ENCODE measurements at regions not wholly inside any gene's neighbourhood (a gene's known extent, or its start where the extent isn't known, plus 50 kb on each side); places are given as distances from the start of the nearest gene placed in this dataset.
"Not testable (repeated sequence)": the region's sequence is repeated elsewhere in the genome, so short reads cannot be mapped to it uniquely, and the experiment has no call there.

DNA sequence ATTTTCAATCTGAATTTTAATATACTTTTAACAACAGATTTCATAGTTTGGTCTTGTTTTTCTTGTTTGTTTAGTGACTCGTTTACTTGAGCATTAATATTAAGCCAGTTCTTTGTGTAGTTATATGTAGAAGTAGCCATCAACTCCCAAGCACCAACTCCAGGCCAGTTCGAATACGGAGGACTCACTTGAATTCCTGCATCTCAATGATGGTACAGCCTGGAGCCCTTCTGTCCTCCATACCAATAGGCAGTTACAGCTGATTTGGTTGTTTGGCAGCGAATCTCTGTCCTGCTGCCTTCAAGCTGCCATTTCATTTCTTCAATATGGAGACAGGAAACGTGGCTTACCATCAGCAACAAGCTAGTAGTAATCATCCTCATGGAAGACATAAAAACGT lies 118.5 kb upstream of the ZNF658 start:
- DNase-seq; H3K36me3 ChIP-seq (ENCODE audit: control insufficient read depth in 1 of 2, insufficient read depth in 2 of 2, low read length in 1 of 2); H3K27me3 ChIP-seq (ENCODE audit: control insufficient read depth in 1 of 2, insufficient read depth in 2 of 2, low read length in 1 of 2); intact Hi-C loops (cut with DNase I); H3K4me1 ChIP-seq (ENCODE audit: control insufficient read depth in 1 of 2, insufficient read depth in 2 of 2, low read length in 2 of 2); H3K27ac ChIP-seq (ENCODE audit: low read depth in 1 of 2, low read length in 2 of 2); ATAC-seq (ENCODE audit: low FRiP score); H3K9me3 ChIP-seq (ENCODE audit: control insufficient read depth, low read length); H3K4me3 ChIP-seq (ENCODE audit: low read length in 2 of 2): not testable (repeated sequence)
- 78 to 87% methylated on average over 3 of the region's 6 CpGs for WGBS, 2 donors

DNA sequence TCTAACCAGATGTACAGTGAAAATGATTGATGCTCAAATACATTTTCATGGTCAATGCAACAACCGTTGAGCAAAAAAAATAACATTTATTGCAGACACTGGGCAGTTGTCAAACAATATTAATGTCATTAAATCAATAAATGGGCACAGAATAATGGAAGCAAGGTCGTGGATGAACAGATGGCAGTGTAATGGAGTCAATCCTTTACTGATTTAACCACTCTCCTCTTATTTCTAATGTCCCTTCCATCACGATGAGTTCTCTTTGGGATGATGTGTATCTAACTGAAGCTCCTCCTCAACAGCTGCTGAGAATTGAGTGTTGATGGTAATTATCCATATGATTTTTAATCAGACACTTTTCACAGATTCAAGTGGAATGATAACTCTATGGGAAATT lies 114.9 kb upstream of the ZNF658 start:
- WGBS, 2 donors, result 72 to 75% methylated on average over 3 of the region's 3 CpGs
- H3K4me3 ChIP-seq (ENCODE audit: low read length in 2 of 2); H3K27me3 ChIP-seq (ENCODE audit: control insufficient read depth in 1 of 2, insufficient read depth in 2 of 2, low read length in 1 of 2); H3K9me3 ChIP-seq (ENCODE audit: control insufficient read depth, low read length); intact Hi-C loops (cut with DNase I); ATAC-seq (ENCODE audit: low FRiP score); H3K27ac ChIP-seq (ENCODE audit: low read depth in 1 of 2, low read length in 2 of 2); DNase-seq; H3K4me1 ChIP-seq (ENCODE audit: control insufficient read depth in 1 of 2, insufficient read depth in 2 of 2, low read length in 2 of 2); H3K36me3 ChIP-seq (ENCODE audit: control insufficient read depth in 1 of 2, insufficient read depth in 2 of 2, low read length in 1 of 2): not testable (repeated sequence)

DNA sequence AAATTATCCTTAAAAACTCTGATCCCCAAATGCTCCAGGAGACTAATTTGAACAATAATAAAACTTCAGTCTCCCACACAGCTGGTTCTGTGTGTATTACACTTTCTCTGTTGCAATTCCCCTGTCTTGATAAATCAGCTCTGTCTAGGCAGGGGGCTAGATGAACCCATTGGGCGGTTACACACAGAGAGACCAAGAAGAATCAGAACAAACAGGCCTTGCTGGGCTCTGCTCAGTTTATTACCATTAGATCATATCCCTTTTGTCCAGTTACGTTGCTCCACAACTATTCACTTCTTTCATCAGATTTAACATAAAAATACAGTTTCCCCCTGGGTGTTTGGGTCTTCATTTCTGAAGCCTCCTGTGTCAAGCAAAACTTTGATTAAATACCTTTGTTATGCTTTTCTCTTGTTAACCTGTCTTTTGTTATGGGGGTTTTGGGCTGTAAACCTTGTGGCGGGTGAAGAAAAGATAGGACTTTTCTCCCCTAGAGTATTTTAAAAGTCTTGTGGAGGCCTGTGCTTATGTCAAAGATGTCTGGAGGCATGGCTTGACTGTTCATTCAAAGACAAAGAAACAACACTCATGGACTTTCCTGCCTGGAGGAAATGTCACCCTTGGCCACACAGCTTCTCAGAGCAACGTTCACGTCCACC lies 109.3 kb upstream of the ZNF658 start:
- H3K36me3 ChIP-seq (ENCODE audit: control insufficient read depth in 1 of 2, insufficient read depth in 2 of 2, low read length in 1 of 2); H3K4me3 ChIP-seq (ENCODE audit: low read length in 2 of 2); ATAC-seq (ENCODE audit: low FRiP score); H3K4me1 ChIP-seq (ENCODE audit: control insufficient read depth in 1 of 2, insufficient read depth in 2 of 2, low read length in 2 of 2); H3K27ac ChIP-seq (ENCODE audit: low read depth in 1 of 2, low read length in 2 of 2); H3K9me3 ChIP-seq (ENCODE audit: control insufficient read depth, low read length); H3K27me3 ChIP-seq (ENCODE audit: control insufficient read depth in 1 of 2, insufficient read depth in 2 of 2, low read length in 1 of 2); intact Hi-C loops (cut with DNase I); DNase-seq: not testable (repeated sequence)
- 92 to 100% methylated on average over 1 of the region's 5 CpGs for WGBS, 2 donors

DNA sequence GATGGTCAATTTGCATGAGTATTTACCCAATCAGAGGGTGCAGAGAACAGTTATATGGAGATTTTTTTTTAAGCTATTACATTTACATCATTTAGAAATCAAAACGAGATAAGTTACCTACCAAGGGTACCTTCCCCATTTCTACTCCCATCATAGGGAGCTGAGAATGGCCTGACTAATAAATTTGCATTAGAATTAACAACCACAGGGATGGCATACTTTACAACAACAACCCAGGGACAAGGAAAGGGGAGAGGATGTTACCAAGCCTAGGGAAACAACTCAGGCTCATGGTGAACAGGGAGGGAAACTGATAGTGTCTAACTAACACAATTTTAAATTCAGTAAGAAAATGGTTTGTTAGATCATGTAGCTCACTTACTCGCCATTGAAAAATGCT lies 105.8 kb upstream of the ZNF658 start:
- ATAC-seq (ENCODE audit: low FRiP score); H3K4me3 ChIP-seq (ENCODE audit: low read length in 2 of 2); H3K9me3 ChIP-seq (ENCODE audit: control insufficient read depth, low read length); DNase-seq; H3K36me3 ChIP-seq (ENCODE audit: control insufficient read depth in 1 of 2, insufficient read depth in 2 of 2, low read length in 1 of 2); H3K27ac ChIP-seq (ENCODE audit: low read depth in 1 of 2, low read length in 2 of 2); H3K27me3 ChIP-seq (ENCODE audit: control insufficient read depth in 1 of 2, insufficient read depth in 2 of 2, low read length in 1 of 2); H3K4me1 ChIP-seq (ENCODE audit: control insufficient read depth in 1 of 2, insufficient read depth in 2 of 2, low read length in 2 of 2); intact Hi-C loops (cut with DNase I): not testable (repeated sequence)
- WGBS, 2 donors, result 72 to 87% methylated on average over 1 of the region's 2 CpGs

DNA sequence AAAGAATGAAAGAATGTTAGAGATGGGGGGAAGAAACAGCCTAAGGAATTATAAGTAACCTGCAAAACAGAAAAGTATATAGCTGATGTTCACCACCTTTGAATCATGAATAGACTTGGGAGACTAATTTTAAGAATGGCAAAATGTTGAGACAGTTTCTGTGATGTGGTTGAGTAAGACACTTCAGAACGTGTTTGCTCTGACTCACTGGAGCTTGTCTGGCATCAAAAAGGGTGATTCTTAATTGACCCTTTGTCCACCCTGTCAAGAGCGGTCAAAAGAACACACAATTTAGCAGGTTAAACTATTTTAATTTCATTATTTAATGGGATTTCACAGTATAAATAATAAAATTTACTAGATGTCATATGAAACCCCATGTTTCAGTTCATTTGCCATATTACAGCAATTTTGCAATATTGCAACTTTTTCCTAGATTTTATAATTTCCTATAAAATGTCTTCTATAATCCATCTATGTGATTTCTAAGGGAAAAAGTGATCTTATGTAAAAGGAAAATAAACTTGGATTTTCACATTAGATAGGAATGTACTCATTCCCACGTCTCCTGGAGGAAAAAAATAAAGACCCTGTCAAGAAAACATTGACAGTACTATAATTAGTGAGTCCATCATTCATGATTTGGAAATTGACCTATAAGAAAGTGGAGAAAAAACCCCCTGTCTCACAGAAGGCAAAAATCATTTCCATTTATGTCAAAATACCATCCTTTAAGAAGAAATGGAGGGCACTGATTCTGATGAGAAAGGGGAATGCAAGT lies 104.6 kb upstream of the ZNF658 start:
- WGBS, 2 donors, result 74 to 78% methylated on average over 2 of the region's 3 CpGs
- H3K27me3 ChIP-seq (ENCODE audit: control insufficient read depth in 1 of 2, insufficient read depth in 2 of 2, low read length in 1 of 2); H3K36me3 ChIP-seq (ENCODE audit: control insufficient read depth in 1 of 2, insufficient read depth in 2 of 2, low read length in 1 of 2); intact Hi-C loops (cut with DNase I); H3K4me3 ChIP-seq (ENCODE audit: low read length in 2 of 2); H3K9me3 ChIP-seq (ENCODE audit: control insufficient read depth, low read length); H3K27ac ChIP-seq (ENCODE audit: low read depth in 1 of 2, low read length in 2 of 2); DNase-seq; H3K4me1 ChIP-seq (ENCODE audit: control insufficient read depth in 1 of 2, insufficient read depth in 2 of 2, low read length in 2 of 2); ATAC-seq (ENCODE audit: low FRiP score): not testable (repeated sequence)

DNA sequence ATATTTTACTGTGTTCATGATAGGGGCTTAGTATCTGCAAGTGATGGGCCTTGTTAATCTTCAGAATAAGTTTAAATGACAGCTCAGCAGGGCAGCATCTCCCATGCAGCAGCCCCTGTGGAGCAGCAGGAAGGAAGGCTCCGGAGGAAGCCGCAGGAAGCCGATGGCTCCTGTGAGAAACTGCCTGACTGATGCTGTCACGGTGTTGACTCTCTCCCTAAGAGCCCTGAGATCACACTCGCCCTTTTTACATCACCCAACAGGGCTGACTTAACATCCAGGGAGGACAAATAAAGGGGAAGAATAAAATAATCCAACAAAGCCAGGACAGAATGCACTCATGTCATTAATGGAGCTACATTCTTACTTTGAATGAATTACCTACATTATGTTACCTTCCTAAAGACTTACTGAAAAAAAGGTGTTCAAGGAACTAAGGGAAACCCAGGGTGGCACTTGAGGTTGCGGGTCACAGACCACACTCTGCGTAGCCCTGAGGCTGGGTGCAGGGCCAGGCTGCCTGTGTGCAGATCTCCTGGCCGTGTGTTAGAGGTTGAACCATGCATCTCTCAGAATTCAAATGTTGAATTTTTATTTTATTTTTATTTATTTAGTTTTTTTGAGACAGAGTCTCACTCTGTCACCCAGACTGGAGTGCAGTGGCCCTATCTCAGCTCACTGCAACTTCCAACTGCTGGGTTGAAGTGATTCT lies 102.5 kb upstream of the ZNF658 start:
- ATAC-seq (ENCODE audit: low FRiP score); H3K4me1 ChIP-seq (ENCODE audit: control insufficient read depth in 1 of 2, insufficient read depth in 2 of 2, low read length in 2 of 2); DNase-seq; intact Hi-C loops (cut with DNase I); H3K9me3 ChIP-seq (ENCODE audit: control insufficient read depth, low read length); H3K4me3 ChIP-seq (ENCODE audit: low read length in 2 of 2); H3K27ac ChIP-seq (ENCODE audit: low read depth in 1 of 2, low read length in 2 of 2); H3K27me3 ChIP-seq (ENCODE audit: control insufficient read depth in 1 of 2, insufficient read depth in 2 of 2, low read length in 1 of 2); H3K36me3 ChIP-seq (ENCODE audit: control insufficient read depth in 1 of 2, insufficient read depth in 2 of 2, low read length in 1 of 2): not testable (repeated sequence)
- WGBS, 2 donors, result 87% methylated on average over 8 of the region's 8 CpGs

DNA sequence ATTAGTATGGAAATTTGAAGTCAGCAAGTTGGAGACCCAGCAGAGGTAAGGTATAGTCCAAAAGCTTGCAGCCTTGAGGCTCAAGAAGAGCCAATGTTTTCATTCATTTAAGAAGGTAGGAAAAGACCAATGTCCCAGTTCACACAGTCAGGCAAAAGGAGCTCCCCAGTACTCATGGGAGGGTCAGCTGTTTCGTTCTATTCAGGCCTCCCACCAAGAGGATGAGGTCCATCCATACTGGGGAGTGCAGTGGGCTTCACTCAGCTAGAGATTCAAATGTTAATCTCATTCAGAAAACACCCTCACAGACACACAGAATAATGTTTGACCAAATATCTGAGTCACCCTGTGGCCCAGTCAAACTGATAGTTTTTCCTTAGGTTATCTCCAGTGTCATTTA lies 96.9 kb upstream of the ZNF658 start:
- 78 to 95% methylated on average over 1 of the region's 1 CpG for WGBS, 2 donors

DNA sequence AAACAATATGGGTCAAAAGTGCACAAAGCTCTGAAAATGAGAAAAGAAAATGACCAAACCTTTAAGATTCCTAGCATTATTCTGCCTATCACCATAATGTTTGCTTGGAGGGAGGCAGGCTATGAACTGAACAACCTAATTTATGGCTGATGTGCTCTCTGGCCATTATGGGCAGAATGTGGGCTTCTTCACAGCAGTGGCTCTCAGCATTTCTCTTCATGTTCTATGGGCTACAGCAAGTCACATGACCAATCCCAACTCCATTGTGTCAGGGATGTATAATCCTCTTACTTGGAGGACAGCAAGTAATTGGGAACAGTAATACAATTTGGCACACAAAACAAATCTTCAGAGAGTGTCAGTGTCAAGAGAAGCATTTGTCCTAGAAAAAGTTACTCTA lies 90.3 kb upstream of the ZNF658 start:
- ATAC-seq (ENCODE audit: low FRiP score); H3K4me3 ChIP-seq (ENCODE audit: low read length in 2 of 2); H3K27ac ChIP-seq (ENCODE audit: low read depth in 1 of 2, low read length in 2 of 2); H3K27me3 ChIP-seq (ENCODE audit: control insufficient read depth in 1 of 2, insufficient read depth in 2 of 2, low read length in 1 of 2); H3K9me3 ChIP-seq (ENCODE audit: control insufficient read depth, low read length); intact Hi-C loops (cut with DNase I); H3K36me3 ChIP-seq (ENCODE audit: control insufficient read depth in 1 of 2, insufficient read depth in 2 of 2, low read length in 1 of 2); H3K4me1 ChIP-seq (ENCODE audit: control insufficient read depth in 1 of 2, insufficient read depth in 2 of 2, low read length in 2 of 2); DNase-seq: not testable (repeated sequence)

More for the DNA sequence above, 96.9 kb upstream of the ZNF658 start:
- H3K4me3 ChIP-seq (ENCODE audit: low read length in 2 of 2); H3K27me3 ChIP-seq (ENCODE audit: control insufficient read depth in 1 of 2, insufficient read depth in 2 of 2, low read length in 1 of 2); H3K36me3 ChIP-seq (ENCODE audit: control insufficient read depth in 1 of 2, insufficient read depth in 2 of 2, low read length in 1 of 2); H3K27ac ChIP-seq (ENCODE audit: low read depth in 1 of 2, low read length in 2 of 2); ATAC-seq (ENCODE audit: low FRiP score); intact Hi-C loops (cut with DNase I); H3K9me3 ChIP-seq (ENCODE audit: control insufficient read depth, low read length); H3K4me1 ChIP-seq (ENCODE audit: control insufficient read depth in 1 of 2, insufficient read depth in 2 of 2, low read length in 2 of 2); DNase-seq: not testable (repeated sequence)

Data from aorta (tissue), 5 donors.